Calu3 (cell line): ENCODE measurements at regions not wholly inside any gene's neighbourhood (a gene's known extent, or its start where the extent isn't known, plus 50 kb on each side); places are given as distances from the start of the nearest gene placed in this dataset.
"Not testable (repeated sequence)": the region's sequence is repeated elsewhere in the genome, so short reads cannot be mapped to it uniquely, and the experiment has no call there.

Experiments used
- BruUV-seq: library from RNA; stranded (reverse); fragments of 400-500 nt; replicated peaks from 2 replicates; lab custom pipeline; 2021; lab: Mats Ljungman, UMichigan
- CTCF ChIA-PET: fragments of 300-600 bp; sonication (Branson Sonifier 250); formaldehyde crosslinking; loops from one replicate; lab custom pipeline; 2022; ENCODE audit warnings: antibody characterized with exemption; lab: Charles Lee
- DNase-seq: peaks from one replicate; pipeline ENCODE4 v3.0.0; 2022
- H3K27ac Mint-ChIP-seq: one replicate; pipeline ENCODE4 v1.8.0; 2022; ENCODE audit warnings: mixed read lengths; ENCODE audit not compliant: unreplicated experiment
- H3K27me3 Mint-ChIP-seq: one replicate; pipeline ENCODE4 v1.8.0; 2022; ENCODE audit warnings: mixed read lengths; ENCODE audit not compliant: unreplicated experiment
- H3K36me3 Mint-ChIP-seq: one replicate; pipeline ENCODE4 v1.8.0; 2022; ENCODE audit warnings: mild to moderate bottlenecking, moderate library complexity, mixed read lengths; ENCODE audit not compliant: insufficient read depth, unreplicated experiment
- H3K4me1 Mint-ChIP-seq: one replicate; pipeline ENCODE4 v1.8.0; 2022; ENCODE audit warnings: mild to moderate bottlenecking, low read depth, mixed read lengths; ENCODE audit not compliant: unreplicated experiment
- H3K4me3 Mint-ChIP-seq: one replicate; pipeline ENCODE4 v1.8.0; 2022; ENCODE audit warnings: mild to moderate bottlenecking, low read depth, moderate library complexity, mixed read lengths; ENCODE audit not compliant: unreplicated experiment
- H3K9me3 Mint-ChIP-seq: one replicate; pipeline ENCODE4 v1.8.0; 2022; ENCODE audit warnings: low read depth, mixed read lengths; ENCODE audit not compliant: unreplicated experiment
- intact Hi-C: fragments of 100-400 bp; cut with micrococcal nuclease; formaldehyde crosslinking; loops from one replicate; pipeline ENCODE4 v1.10.0; 2022; ENCODE audit not compliant: unreplicated experiment
- TF ChIP-seq, protein P1 (sequence below): fragments of 200-600 bp; IDR thresholded peaks from one replicate; pipeline ENCODE4 v1.8.0; 2022; ENCODE audit warnings: antibody characterized with exemption; ENCODE audit not compliant: unreplicated experiment

- Mint-ChIP-seq H3K4me3 (no peak overlapping the region), H3K27me3 (no peaks in the 10 kb centered on the region), H3K36me3 (no peaks in the 10 kb centered on the region), H3K27ac (no peak overlapping the region), H3K4me1 (no peaks in the 10 kb centered on the region), H3K9me3 (no peaks in the 10 kb centered on the region)
- TF ChIP-seq, protein P1, sequence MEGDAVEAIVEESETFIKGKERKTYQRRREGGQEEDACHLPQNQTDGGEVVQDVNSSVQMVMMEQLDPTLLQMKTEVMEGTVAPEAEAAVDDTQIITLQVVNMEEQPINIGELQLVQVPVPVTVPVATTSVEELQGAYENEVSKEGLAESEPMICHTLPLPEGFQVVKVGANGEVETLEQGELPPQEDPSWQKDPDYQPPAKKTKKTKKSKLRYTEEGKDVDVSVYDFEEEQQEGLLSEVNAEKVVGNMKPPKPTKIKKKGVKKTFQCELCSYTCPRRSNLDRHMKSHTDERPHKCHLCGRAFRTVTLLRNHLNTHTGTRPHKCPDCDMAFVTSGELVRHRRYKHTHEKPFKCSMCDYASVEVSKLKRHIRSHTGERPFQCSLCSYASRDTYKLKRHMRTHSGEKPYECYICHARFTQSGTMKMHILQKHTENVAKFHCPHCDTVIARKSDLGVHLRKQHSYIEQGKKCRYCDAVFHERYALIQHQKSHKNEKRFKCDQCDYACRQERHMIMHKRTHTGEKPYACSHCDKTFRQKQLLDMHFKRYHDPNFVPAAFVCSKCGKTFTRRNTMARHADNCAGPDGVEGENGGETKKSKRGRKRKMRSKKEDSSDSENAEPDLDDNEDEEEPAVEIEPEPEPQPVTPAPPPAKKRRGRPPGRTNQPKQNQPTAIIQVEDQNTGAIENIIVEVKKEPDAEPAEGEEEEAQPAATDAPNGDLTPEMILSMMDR, result no peak
- no peak for DNase-seq
- BruUV-seq, result no TSS peak
- intact Hi-C loops, result no loop called here
- CTCF ChIA-PET, result no interaction called here
These were observed 536.4 kb downstream of the PRKD1 start for GRCh38 chr14:29391231-29391630.

DNA sequence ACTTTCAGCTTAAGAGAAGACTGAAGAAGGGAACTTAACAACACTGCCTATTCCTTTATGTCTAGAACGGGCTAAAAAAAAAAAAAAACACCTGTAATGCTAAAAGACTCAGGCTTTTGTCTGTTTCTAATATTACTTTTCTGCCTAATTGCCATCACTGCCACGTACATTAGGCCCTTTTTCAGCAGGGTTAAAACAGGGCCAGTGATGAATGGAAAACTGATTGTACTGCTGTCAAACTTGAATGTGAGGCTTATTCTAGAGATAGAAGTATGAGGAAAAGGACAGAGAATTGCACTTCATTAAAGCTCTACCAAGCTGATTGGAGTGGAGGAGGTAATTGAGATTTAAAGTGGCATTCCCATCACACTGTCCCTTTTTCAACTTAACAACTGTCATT is 535.8 kb downstream of the PRKD1 start:
- Mint-ChIP-seq H3K27me3 (no peaks in the 10 kb centered on the region), H3K36me3 (no peaks in the 10 kb centered on the region), H3K4me1 (no peaks in the 10 kb centered on the region), H3K27ac (no peak overlapping the region), H3K4me3 (no peak overlapping the region), H3K9me3 (no peaks in the 10 kb centered on the region)
- no TSS peak for BruUV-seq
- TF ChIP-seq, protein P1, result no peak
- intact Hi-C loops, result no loop called here
- DNase-seq, result no peak
- CTCF ChIA-PET, result no interaction called here

DNA sequence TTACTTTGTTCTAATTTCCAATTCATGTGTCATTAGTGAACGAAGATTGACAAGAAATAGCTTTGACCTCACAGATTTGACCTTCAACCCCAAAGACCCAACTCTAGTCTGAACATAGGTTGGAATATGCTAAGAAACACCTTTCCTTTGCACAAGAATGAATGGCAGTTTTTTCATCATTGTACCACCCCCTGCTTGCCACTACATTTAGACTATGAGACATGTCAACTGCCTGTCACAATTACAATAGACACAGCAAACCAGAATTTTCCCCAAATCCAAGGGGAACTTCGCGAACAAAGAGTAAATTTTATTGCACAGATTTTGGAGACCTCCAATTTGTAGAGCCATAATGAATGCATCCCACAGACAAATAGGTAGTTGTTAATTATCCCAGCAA is 535.4 kb downstream of the PRKD1 start:
- BruUV-seq, result no TSS peak
- intact Hi-C loops, result no loop called here
- H3K9me3 Mint-ChIP-seq, result no peaks in the 10 kb centered on the region

GRCh38 chr14:29403091-29403490 is 524.6 kb downstream of the PRKD1 start:
- H3K4me1 Mint-ChIP-seq, result no peaks in the 10 kb centered on the region
- TF ChIP-seq, protein P1, result no peak
- no TSS peak for BruUV-seq
- no peak overlapping the region for H3K4me3 Mint-ChIP-seq
- H3K27ac Mint-ChIP-seq, result no peak overlapping the region
- intact Hi-C loops, result no loop called here
- H3K9me3 Mint-ChIP-seq, result peaks cover 6% of the 10 kb centered on the region
- CTCF ChIA-PET, result no interaction called here
- no peaks in the 10 kb centered on the region for H3K36me3 Mint-ChIP-seq
- no peak for DNase-seq
- no peaks in the 10 kb centered on the region for H3K27me3 Mint-ChIP-seq

More for the DNA sequence above, 535.4 kb downstream of the PRKD1 start:
- H3K27ac Mint-ChIP-seq, result no peak overlapping the region
- H3K27me3 Mint-ChIP-seq, result no peaks in the 10 kb centered on the region
- no peaks in the 10 kb centered on the region for H3K4me1 Mint-ChIP-seq
- H3K4me3 Mint-ChIP-seq, result no peak overlapping the region
- CTCF ChIA-PET, result no interaction called here
- TF ChIP-seq, protein P1, result no peak
- no peak for DNase-seq
- no peaks in the 10 kb centered on the region for H3K36me3 Mint-ChIP-seq

DNA sequence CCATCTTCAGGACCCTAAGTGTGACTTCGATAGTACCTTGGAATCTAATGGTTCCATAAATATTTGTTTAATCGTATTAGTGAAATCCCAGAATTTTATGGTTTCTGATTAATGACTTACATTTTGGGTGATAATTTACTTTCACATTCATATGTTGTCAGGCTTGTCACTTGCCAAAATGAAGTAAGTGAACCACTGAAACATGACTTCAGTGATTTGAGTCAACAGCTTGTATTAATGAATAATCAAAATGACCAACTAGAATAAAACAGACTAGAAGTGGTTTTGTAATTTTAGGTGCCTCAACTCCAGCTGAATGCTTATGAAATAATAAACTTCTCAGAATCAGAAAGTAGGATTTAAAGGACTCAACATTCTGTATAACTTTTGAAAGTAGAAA is 517.1 kb downstream of the PRKD1 start:
- no TSS peak for BruUV-seq

GRCh38 chr14:29414931-29415330 is 512.7 kb downstream of the PRKD1 start:
- BruUV-seq, H3K4me3 Mint-ChIP-seq, intact Hi-C loops, DNase-seq, H3K4me1 Mint-ChIP-seq, H3K36me3 Mint-ChIP-seq, CTCF ChIA-PET, H3K27ac Mint-ChIP-seq, H3K27me3 Mint-ChIP-seq, H3K9me3 Mint-ChIP-seq: not testable (repeated sequence)

More for the DNA sequence above, 517.1 kb downstream of the PRKD1 start:
- CTCF ChIA-PET, result no interaction called here
- H3K4me3 Mint-ChIP-seq, result no peak overlapping the region
- H3K4me1 Mint-ChIP-seq, result no peaks in the 10 kb centered on the region
- TF ChIP-seq, protein P1, result no peak
- H3K27ac Mint-ChIP-seq, result no peak overlapping the region
- H3K9me3 Mint-ChIP-seq, result peaks cover 6% of the 10 kb centered on the region
- DNase-seq, result no peak
- H3K36me3 Mint-ChIP-seq, result no peaks in the 10 kb centered on the region
- intact Hi-C loops, result no loop called here
- H3K27me3 Mint-ChIP-seq, result no peaks in the 10 kb centered on the region
